Left colon (tissue), 2 donors: ENCODE measurements at regions not wholly inside any gene's neighbourhood (a gene's known extent, or its start where the extent isn't known, plus 50 kb on each side); places are given as distances from the start of the nearest gene placed in this dataset.
A peak's percentile ranks its signal among the peaks of the same experiment; 100 is the strongest.
"Not testable (repeated sequence)": the region's sequence is repeated elsewhere in the genome, so short reads cannot be mapped to it uniquely, and the experiment has no call there.

ENCODE experiments used
- ATAC-seq: fragments of 200-7000 bp; cut with Tn5 transposase; one replicate; pipeline ENCODE4 v1.9.1; 2020; ENCODE audit warnings: mild to moderate bottlenecking, moderate library complexity
- DNase-seq, 2 donors: peaks; one replicate each; pipeline ENCODE4 v3.0.0-alpha.2; 2020
- intact Hi-C, 2 donors: fragments of 100-400 bp; cut with DNase I in 1 of 2; cut with micrococcal nuclease in 1 of 2; formaldehyde crosslinking; loops; one replicate each; pipeline versions ENCODE4 v1.11.2 to v1.14.0; 2022; cut with DNase I, micrococcal nuclease
- donor health status: DM: no; HTN: no; CAD: no.
- donor health status: DM: yes; HTN: yes; CAD: no.

GRCh38 chr1:224554620-224555259 is 61.4 kb upstream of the CNIH3 start:
- intact Hi-C loops = no loop called here
- DNase-seq = no peak
- ATAC-seq = no peak

GRCh38 chr1:224558904-224559303 is 57.2 kb upstream of the CNIH3 start:
- intact Hi-C loops = no loop called here
- DNase-seq = no peak

DNA sequence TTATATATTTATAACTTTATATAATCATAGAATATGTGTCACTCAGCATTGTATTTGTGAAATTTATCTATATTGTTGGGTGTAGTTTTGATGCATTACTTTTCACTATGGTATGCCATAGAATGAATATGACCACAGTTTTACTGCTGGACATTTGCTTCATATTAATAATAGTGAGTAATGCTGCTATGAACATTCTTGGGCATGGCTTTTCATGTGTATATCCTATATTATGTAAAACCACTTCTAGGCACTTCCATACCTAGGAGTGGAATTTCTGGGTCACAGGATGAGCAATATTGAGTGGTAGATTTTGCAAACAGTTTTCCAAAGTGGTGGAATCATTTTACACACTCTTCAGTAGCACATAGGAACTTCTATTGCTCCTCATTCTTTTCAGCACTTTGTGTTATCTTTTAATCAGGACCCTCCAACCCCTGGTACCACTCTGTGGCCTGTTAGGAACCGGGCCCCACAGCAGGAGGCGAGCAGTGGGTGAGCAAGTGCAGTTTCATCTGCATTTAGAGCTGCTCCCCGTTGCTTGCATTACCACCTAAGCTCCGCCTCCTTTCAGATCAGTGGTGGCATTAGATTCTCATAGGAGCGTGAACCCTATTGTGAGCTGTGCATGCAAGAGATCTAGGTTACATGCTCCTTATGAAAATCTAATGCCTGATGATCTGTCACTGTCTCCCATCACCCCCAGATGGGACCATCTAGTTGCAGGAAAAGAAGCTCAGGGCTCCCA is 56.0 kb upstream of the CNIH3 start:
- intact Hi-C loops = no loop called here
- ATAC-seq (no peak), DNase-seq (no peak)

More at GRCh38 chr1:224558904-224559303, 57.2 kb upstream of the CNIH3 start:
- ATAC-seq = no peak

DNA sequence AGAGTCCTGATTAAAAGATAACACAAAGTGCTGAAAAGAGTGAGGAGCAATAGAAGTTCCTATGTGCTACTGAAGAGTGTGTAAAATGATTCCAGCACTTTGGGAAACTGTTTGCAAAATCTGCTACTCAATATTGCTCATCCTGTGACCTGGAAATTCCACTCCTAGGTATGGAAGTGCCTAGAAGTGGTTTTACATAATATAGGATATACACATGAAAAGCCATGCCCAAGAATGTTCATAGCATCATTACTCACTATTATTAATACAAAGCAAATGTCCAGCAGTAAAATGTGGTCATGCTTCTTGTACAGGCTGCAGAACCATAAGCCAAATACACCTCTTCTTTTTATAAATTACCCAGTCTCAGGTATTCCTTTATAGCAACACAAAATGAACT is 53.2 kb upstream of the CNIH3 start:
- ATAC-seq, intact Hi-C loops, DNase-seq: not testable (repeated sequence)

- intact Hi-C loops = no loop called here
- ATAC-seq = no peak
- no peak for DNase-seq
Measured at GRCh38 chr1:224563666-224564065, 52.5 kb upstream of the CNIH3 start.

GRCh38 chr1:224564454-224565084 is 51.5 kb upstream of the CNIH3 start:
- DNase-seq = no peak
- no peak for ATAC-seq

DNA sequence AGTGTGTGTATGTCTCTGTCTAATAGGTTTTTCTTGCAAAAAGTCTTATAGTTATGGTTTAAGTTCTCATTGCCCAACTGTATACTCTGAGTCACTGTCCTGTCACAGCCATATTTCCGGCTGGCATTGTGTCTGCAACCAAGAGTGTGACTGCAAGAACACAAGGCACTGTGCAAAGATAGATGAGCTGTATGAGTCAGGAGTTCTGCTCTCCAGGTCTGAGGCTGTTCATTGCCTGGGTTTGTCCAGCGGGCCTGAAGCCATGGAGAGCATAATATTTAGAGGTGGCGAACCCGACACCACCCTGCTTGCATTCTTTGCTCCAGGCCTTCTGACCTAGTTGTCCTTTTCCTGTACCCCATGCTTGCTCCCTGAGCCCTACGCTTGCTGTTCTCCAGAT is 50.9 kb upstream of the CNIH3 start:
- ATAC-seq = no peak
- DNase-seq = no peak
- intact Hi-C loops = no loop called here

More at GRCh38 chr1:224564454-224565084, 51.5 kb upstream of the CNIH3 start:
- intact Hi-C loops = no loop called here

- intact Hi-C loops = no loop called here
- DNase-seq (no peak), ATAC-seq (peak; percentile 54)
Measured at GRCh38 chr1:224565611-224566406, 50.3 kb upstream of the CNIH3 start.
